ENCODE measurements at regions not wholly inside any gene's neighbourhood (a gene's known extent, or its start where the extent isn't known, plus 50 kb on each side); places are given as distances from the start of the nearest gene placed in this dataset.

DNA sequence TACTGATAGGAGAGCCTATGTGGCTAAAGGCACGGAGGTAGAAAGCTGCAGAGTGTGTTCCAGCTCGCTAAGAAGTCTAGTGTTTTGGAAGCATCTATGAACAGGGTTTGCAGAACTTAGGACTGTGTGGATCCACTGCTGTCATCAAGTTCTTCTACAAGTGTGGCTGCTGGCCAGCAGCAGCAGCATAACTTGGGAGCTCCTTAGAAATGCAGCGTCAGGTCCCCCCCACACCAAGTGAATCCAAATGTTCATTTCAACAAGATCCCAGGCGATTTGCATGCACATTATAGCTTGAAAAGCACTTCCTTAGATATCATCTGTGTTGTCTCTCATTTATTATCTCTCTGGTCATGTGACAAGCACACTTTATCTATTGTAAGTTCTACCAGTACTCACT, 131.9 kb upstream of the SHISA6 start:
- no peak for TF ChIP-seq SP1 (IDR thresholded peaks at IDR 0.05)
- no peak for TF ChIP-seq FOXA1 (IDR thresholded peaks at IDR 0.05)
- TF ChIP-seq CTBP1 (IDR thresholded peaks at IDR 0.05; ENCODE audit: borderline replicate concordance) = no peak
